ENCODE measurements at regions not wholly inside any gene's neighbourhood (a gene's known extent, or its start where the extent isn't known, plus 50 kb on each side); places are given as distances from the start of the nearest gene placed in this dataset.
A peak's percentile ranks its signal among the peaks of the same experiment; 100 is the strongest.

- no CpG with 5 or more reads among the region's 12 CpGs for WGBS (ENCODE audit: insufficient coverage, insufficient read length)
- Histone ChIP-seq H3K36me3 (ENCODE audit: control insufficient read depth, insufficient read depth, low read length) (no peaks in the 10 kb centered on the region), H3K27me3 (ENCODE audit: control insufficient read depth, insufficient read depth, low read length) (no peaks in the 10 kb centered on the region), H3K9me3 (ENCODE audit: control insufficient read depth, insufficient read depth, low read length) (no peaks in the 10 kb centered on the region), H3K27ac (ENCODE audit: low read length) (no peak overlapping the region), H3K4me3 (ENCODE audit: low read length) (no peak overlapping the region), H3K4me1 (ENCODE audit: control insufficient read depth, insufficient read depth, low read length) (peaks cover 3% of the 10 kb centered on the region)
- DNase-seq (ENCODE audit: low read depth, low spot score): peak; percentile 29
Measured at GRCh38 chr1:182003953-182004586, 57.4 kb downstream of the ZNF648 start.

GRCh38 chr1:182003025-182003725, 58.3 kb downstream of the ZNF648 start:
- WGBS (ENCODE audit: insufficient coverage, insufficient read length): no CpG with 5 or more reads among the region's 10 CpGs
- H3K36me3 ChIP-seq (ENCODE audit: control insufficient read depth, insufficient read depth, low read length): no peaks in the 10 kb centered on the region
- no peak overlapping the region for H3K27ac ChIP-seq (ENCODE audit: low read length)
- no peaks in the 10 kb centered on the region for H3K9me3 ChIP-seq (ENCODE audit: control insufficient read depth, insufficient read depth, low read length)
- no peak overlapping the region for H3K4me3 ChIP-seq (ENCODE audit: low read length)
- no peak for DNase-seq (ENCODE audit: low read depth, low spot score)
- no peaks in the 10 kb centered on the region for H3K27me3 ChIP-seq (ENCODE audit: control insufficient read depth, insufficient read depth, low read length)
- H3K4me1 ChIP-seq (ENCODE audit: control insufficient read depth, insufficient read depth, low read length): peaks cover 3% of the 10 kb centered on the region

- H3K4me1 ChIP-seq (ENCODE audit: control insufficient read depth, insufficient read depth, low read length): peaks cover 3% of the 10 kb centered on the region
- no CpG with 5 or more reads among the region's 10 CpGs for WGBS (ENCODE audit: insufficient coverage, insufficient read length)
Measured at GRCh38 chr1:182002570-182002969, 58.9 kb downstream of the ZNF648 start.

GRCh38 chr1:181998858-181999257, 62.7 kb downstream of the ZNF648 start:
- Histone ChIP-seq H3K9me3 (ENCODE audit: control insufficient read depth, insufficient read depth, low read length) (no peaks in the 10 kb centered on the region), H3K27me3 (ENCODE audit: control insufficient read depth, insufficient read depth, low read length) (no peaks in the 10 kb centered on the region), H3K4me1 (ENCODE audit: control insufficient read depth, insufficient read depth, low read length) (no peaks in the 10 kb centered on the region), H3K36me3 (ENCODE audit: control insufficient read depth, insufficient read depth, low read length) (no peaks in the 10 kb centered on the region), H3K4me3 (ENCODE audit: low read length) (no peak overlapping the region), H3K27ac (ENCODE audit: low read length) (no peak overlapping the region)
- no CpG with 5 or more reads among the region's 4 CpGs for WGBS (ENCODE audit: insufficient coverage, insufficient read length)
- no peak for DNase-seq (ENCODE audit: low read depth, low spot score)

More at GRCh38 chr1:182002570-182002969, 58.9 kb downstream of the ZNF648 start:
- no peak for DNase-seq (ENCODE audit: low read depth, low spot score)
- Histone ChIP-seq H3K27ac (ENCODE audit: low read length) (no peak overlapping the region), H3K36me3 (ENCODE audit: control insufficient read depth, insufficient read depth, low read length) (no peaks in the 10 kb centered on the region), H3K27me3 (ENCODE audit: control insufficient read depth, insufficient read depth, low read length) (no peaks in the 10 kb centered on the region), H3K4me3 (ENCODE audit: low read length) (no peak overlapping the region), H3K9me3 (ENCODE audit: control insufficient read depth, insufficient read depth, low read length) (no peaks in the 10 kb centered on the region)

GRCh38 chr1:181992072-181992471, 69.4 kb downstream of the ZNF648 start:
- WGBS (ENCODE audit: insufficient coverage, insufficient read length): no CpG with 5 or more reads among the region's 1 CpG

GRCh38 chr1:181990728-181991127, 70.8 kb downstream of the ZNF648 start:
- H3K4me3 ChIP-seq (ENCODE audit: low read length): no peak overlapping the region
- H3K27ac ChIP-seq (ENCODE audit: low read length): no peak overlapping the region
- DNase-seq (ENCODE audit: low read depth, low spot score): no peak
- WGBS (ENCODE audit: insufficient coverage, insufficient read length): no CpG with 5 or more reads among the region's 2 CpGs
- no peaks in the 10 kb centered on the region for H3K27me3 ChIP-seq (ENCODE audit: control insufficient read depth, insufficient read depth, low read length)
- H3K36me3 ChIP-seq (ENCODE audit: control insufficient read depth, insufficient read depth, low read length): no peaks in the 10 kb centered on the region
- H3K9me3 ChIP-seq (ENCODE audit: control insufficient read depth, insufficient read depth, low read length): no peaks in the 10 kb centered on the region
- no peaks in the 10 kb centered on the region for H3K4me1 ChIP-seq (ENCODE audit: control insufficient read depth, insufficient read depth, low read length)

More at GRCh38 chr1:181992072-181992471, 69.4 kb downstream of the ZNF648 start:
- Histone ChIP-seq H3K27me3 (ENCODE audit: control insufficient read depth, insufficient read depth, low read length) (no peaks in the 10 kb centered on the region), H3K4me3 (ENCODE audit: low read length) (no peak overlapping the region), H3K9me3 (ENCODE audit: control insufficient read depth, insufficient read depth, low read length) (no peaks in the 10 kb centered on the region), H3K4me1 (ENCODE audit: control insufficient read depth, insufficient read depth, low read length) (no peaks in the 10 kb centered on the region), H3K27ac (ENCODE audit: low read length) (no peak overlapping the region), H3K36me3 (ENCODE audit: control insufficient read depth, insufficient read depth, low read length) (no peaks in the 10 kb centered on the region)
- DNase-seq (ENCODE audit: low read depth, low spot score): no peak

- Histone ChIP-seq H3K27me3 (ENCODE audit: control insufficient read depth, insufficient read depth, low read length) (no peaks in the 10 kb centered on the region), H3K27ac (ENCODE audit: low read length) (no peak overlapping the region), H3K4me3 (ENCODE audit: low read length) (no peak overlapping the region), H3K9me3 (ENCODE audit: control insufficient read depth, insufficient read depth, low read length) (no peaks in the 10 kb centered on the region), H3K4me1 (ENCODE audit: control insufficient read depth, insufficient read depth, low read length) (no peaks in the 10 kb centered on the region), H3K36me3 (ENCODE audit: control insufficient read depth, insufficient read depth, low read length) (no peaks in the 10 kb centered on the region)
- 100% methylated on average over 1 of the region's 2 CpGs for WGBS (ENCODE audit: insufficient coverage, insufficient read length)
- no peak for DNase-seq (ENCODE audit: low read depth, low spot score)
Measured at GRCh38 chr1:181989261-181989920, 72.1 kb downstream of the ZNF648 start.

GRCh38 chr1:181987996-181988395, 73.5 kb downstream of the ZNF648 start:
- no CpG with 5 or more reads among the region's 2 CpGs for WGBS (ENCODE audit: insufficient coverage, insufficient read length)

GRCh38 chr1:181987334-181987895, 74.1 kb downstream of the ZNF648 start:
- Histone ChIP-seq H3K9me3 (ENCODE audit: control insufficient read depth, insufficient read depth, low read length) (no peaks in the 10 kb centered on the region), H3K4me1 (ENCODE audit: control insufficient read depth, insufficient read depth, low read length) (no peaks in the 10 kb centered on the region), H3K36me3 (ENCODE audit: control insufficient read depth, insufficient read depth, low read length) (no peaks in the 10 kb centered on the region), H3K4me3 (ENCODE audit: low read length) (no peak overlapping the region), H3K27ac (ENCODE audit: low read length) (no peak overlapping the region), H3K27me3 (ENCODE audit: control insufficient read depth, insufficient read depth, low read length) (no peaks in the 10 kb centered on the region)
- DNase-seq (ENCODE audit: low read depth, low spot score): no peak
- no CpG with 5 or more reads among the region's 6 CpGs for WGBS (ENCODE audit: insufficient coverage, insufficient read length)

More at GRCh38 chr1:181987996-181988395, 73.5 kb downstream of the ZNF648 start:
- H3K36me3 ChIP-seq (ENCODE audit: control insufficient read depth, insufficient read depth, low read length): no peaks in the 10 kb centered on the region
- H3K4me3 ChIP-seq (ENCODE audit: low read length): no peak overlapping the region
- H3K4me1 ChIP-seq (ENCODE audit: control insufficient read depth, insufficient read depth, low read length): no peaks in the 10 kb centered on the region
- no peaks in the 10 kb centered on the region for H3K27me3 ChIP-seq (ENCODE audit: control insufficient read depth, insufficient read depth, low read length)
- H3K27ac ChIP-seq (ENCODE audit: low read length): no peak overlapping the region
- DNase-seq (ENCODE audit: low read depth, low spot score): no peak
- H3K9me3 ChIP-seq (ENCODE audit: control insufficient read depth, insufficient read depth, low read length): no peaks in the 10 kb centered on the region

- Histone ChIP-seq H3K9me3 (ENCODE audit: control insufficient read depth, insufficient read depth, low read length) (no peaks in the 10 kb centered on the region), H3K27ac (ENCODE audit: low read length) (no peak overlapping the region), H3K4me1 (ENCODE audit: control insufficient read depth, insufficient read depth, low read length) (no peaks in the 10 kb centered on the region), H3K27me3 (ENCODE audit: control insufficient read depth, insufficient read depth, low read length) (no peaks in the 10 kb centered on the region), H3K36me3 (ENCODE audit: control insufficient read depth, insufficient read depth, low read length) (no peaks in the 10 kb centered on the region), H3K4me3 (ENCODE audit: low read length) (no peak overlapping the region)
- DNase-seq (ENCODE audit: low read depth, low spot score): no peak
- WGBS (ENCODE audit: insufficient coverage, insufficient read length): no CpG with 5 or more reads among the region's 2 CpGs
Measured at GRCh38 chr1:181986907-181987305, 74.6 kb downstream of the ZNF648 start.

Measured in iPS DF 6.9 (cell line).